HG03575 (cell line): ENCODE measurements at regions not wholly inside any gene's neighbourhood (a gene's known extent, or its start where the extent isn't known, plus 50 kb on each side); places are given as distances from the start of the nearest gene placed in this dataset.

ENCODE experiments used
- ATAC-seq: cut with Tn5 transposase; IDR thresholded peaks from one replicate; pipeline ENCODE4 v1.9.1; 2021; ENCODE audit not compliant: unreplicated experiment, insufficient number of reproducible peaks, low FRiP score; ENCODE audit errors: extremely low read depth

DNA sequence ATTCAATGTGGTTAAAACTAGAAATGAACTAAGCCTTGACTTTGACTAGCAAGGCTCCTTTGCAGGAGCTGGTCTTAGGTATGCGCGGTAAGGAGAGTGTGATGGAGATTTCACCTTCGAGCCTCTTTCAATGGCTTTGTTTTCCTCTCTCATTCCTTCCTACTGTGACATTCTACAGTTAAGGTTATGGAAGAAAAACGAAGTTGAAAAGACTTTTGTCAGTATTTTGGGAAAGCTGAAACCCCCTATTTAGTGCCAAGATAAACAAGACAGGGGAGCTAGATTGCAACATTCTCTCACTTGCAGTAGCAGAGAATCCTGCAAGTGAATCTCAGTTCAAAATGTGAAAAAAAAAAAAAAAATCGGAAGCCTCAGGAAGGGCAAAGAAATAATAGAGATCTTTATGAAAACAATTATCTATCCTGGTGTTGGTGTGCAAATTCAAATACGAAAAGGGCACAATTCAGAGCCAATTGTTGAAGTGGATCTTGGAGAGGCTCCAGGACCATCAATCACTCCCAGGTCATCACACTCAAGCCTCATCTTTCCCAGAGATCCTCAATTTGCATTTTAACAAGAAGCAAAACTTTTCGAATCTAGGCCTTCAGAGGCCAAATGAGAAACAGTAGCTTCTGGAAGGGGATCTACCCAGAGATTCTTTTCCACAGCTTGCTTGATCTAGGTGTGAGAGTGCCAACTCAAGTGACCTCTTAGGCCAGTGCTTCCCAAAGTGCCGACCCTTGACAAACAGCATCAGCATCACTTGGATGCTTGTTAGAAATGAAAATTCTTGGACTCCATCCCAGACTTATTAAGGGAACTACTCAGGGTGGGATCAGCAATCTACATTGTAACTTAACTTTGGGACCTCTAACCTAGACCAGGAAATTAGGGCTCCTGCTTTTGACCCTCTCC, 163.8 kb downstream of the INHBA start:
- ATAC-seq = no peak

GRCh38 chr7:41536873-41537665, 165.8 kb downstream of the INHBA start:
- no peak for ATAC-seq

DNA sequence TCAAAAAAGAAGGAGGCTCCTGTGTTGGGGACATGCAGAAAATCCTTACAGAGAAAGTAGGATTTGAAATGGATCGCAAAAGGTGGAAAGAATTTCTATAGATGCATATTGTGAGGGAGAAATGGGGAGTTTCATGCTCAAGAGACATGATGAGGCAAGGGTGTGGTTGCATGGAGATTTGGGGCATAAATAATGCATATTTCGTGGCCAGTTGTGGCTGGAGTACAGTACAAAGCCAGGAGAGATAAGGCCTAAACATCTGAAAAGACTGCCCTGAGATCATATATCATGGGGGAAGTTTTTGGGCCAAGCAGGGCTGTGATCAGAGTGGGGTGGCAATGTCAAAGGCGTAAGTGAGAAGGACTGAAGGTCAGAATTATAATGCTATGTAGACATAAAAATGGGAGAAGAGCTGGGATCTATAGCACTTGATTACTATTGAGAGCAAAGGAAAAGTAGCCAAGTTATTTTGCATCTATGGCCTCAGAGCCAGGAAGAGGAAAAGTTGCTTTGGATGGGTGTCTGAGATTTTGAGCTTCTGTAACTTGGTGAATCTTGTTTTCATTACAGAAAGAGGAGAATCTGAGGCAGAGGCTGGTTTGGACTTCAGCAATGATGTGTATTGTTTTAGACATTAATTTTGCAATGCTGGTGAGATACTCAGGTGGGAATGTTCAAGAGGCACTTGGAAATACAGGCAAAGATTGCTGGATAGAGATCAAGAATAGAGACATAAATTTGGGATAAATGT, 166.6 kb downstream of the INHBA start:
- no peak for ATAC-seq

DNA sequence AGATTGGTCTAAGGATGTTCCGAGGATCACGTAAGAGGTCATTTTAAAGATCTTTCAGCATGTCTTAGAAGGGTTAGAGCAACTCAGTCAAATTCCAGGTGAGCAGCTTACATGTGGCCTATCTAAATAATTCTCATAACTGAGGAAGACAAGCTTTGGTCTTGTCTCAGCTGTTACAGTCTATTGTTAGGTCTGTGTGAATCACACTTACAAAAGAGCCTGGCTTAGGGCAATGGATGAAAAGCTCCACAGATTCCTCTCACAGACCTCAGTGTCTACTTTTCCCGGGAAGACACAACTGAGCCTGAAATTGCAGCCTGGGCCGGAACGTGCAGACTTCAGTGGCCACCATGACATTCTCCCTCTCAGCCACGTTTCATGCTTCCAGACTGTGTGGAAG, 173.1 kb downstream of the INHBA start:
- no peak for ATAC-seq

DNA sequence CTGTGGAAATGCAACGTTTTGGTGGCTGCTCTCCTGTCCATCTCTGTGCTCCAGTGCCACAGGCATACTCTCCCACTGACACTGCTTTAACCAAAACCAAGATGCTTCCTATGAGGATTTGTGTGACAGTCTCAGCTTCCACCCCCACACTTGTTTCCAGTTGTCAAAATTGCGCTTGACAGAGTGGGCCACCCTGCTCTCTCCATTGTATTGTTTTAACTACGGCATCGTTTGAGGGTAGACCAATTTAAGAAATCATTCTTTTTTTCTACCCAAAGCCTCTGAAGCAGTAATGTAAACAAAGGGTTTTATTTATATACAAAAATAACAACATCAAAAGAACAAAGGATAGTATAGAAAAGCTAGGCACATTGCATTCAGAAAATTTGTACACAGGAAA, 178.0 kb downstream of the INHBA start:
- no peak for ATAC-seq

- no peak for ATAC-seq
Measured at GRCh38 chr7:41520445-41520844, 182.4 kb downstream of the INHBA start.

DNA sequence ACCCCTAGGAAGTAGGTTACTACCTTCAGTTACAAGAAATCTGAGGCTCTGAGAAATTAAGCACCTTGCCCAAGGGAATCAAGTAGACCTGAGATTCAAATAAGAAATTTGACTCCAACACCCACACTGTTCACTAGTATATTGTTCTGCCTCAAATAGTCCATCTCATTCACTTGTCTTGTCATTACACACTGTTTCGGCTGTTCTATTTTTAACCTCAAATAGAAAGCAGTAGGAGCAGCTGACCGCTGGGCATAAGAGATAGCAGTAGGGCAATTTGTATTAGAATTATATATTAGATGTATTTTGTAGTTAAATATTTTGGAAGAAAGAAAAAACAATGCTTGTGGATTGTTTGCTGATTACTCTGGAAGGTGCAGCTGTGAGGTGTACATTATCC, 185.1 kb downstream of the INHBA start:
- ATAC-seq = no peak

GRCh38 chr7:41508755-41509154, 194.1 kb downstream of the INHBA start:
- ATAC-seq = no peak

DNA sequence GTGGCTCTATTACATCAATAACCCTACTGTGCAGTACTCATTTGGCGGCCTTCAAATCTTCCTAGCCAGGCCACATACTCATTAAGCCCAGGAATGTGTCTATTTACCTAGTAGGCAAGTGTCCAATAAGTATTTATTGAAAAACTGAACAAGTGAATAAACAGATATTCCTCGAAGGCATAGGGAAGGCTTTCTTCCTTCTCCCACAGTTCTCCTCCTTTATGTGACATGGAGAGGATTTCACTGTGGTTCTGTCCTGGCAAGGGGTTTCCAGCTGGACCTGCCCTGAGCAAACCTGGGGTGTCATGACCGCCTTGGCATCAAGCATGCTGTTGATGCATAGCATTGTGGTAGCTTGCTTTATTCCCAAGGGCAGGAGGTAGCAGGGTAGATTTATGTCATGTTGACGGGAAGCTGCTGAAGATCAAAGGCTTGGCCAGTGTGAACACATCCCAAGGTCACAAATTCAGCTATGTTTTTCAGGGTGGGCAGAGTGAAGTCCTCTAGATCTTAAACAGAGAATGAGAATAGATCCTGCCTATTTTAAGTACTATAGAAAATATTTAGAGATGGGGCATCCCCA, 195.1 kb downstream of the INHBA start:
- no peak for ATAC-seq

DNA sequence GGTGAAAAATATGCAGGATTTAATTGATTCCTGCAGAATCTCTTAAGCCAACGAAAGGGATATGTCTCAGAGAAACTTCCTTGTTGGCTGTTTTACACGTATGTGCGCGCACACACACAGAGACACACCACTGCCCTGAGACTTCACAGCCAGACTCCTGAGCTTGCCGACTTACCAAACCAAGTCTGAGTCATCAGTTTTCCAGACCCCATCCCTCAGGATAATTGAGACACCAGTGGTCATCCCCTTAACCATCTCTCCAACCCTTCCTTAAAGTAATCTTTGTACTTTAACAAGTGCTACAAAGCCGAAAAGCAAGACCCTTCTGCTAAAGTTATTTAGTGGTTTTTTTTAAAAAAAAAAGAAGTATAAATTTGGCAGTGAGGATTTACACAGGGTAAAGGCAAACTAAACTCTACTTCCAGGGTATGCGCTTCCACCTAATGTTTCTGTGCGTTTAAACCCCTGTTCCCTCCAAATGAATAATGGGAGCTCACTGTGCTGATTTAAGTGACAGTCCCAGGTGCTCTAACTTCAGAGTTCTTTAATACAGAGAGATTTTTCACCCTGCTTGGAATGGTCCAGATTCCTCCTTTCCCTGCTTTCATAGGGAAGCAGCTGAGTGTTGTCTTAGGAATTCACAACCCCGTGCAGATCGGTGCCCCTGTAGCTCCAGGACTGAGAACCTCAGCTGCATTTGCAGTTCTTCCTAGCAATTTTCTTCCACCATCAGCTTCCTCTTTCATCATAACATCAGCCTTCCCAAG, 198.5 kb downstream of the INHBA start:
- ATAC-seq = no peak

GRCh38 chr7:41503438-41503837, 199.5 kb downstream of the INHBA start:
- ATAC-seq = no peak

DNA sequence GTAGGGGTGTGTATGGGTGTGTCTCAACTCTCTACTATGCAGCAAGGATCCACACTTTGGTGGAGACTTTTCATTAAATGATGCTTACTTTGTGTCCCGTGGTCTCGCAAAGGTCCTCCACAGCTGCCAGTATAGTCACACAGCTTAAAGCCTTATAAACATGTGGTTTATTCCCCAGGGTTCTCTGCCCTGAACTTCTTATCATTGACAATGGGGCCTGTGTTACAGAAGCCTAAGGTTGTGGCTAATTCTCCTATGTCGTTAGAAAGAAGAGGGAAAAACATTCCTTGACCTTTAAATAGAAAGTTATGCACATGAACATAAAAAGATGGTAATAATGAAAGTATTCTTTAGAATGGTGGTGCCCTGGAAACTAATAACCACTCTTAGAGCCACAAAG, 201.4 kb downstream of the INHBA start:
- no peak for ATAC-seq

GRCh38 chr7:41501006-41501405, 201.9 kb downstream of the INHBA start:
- ATAC-seq = no peak

DNA sequence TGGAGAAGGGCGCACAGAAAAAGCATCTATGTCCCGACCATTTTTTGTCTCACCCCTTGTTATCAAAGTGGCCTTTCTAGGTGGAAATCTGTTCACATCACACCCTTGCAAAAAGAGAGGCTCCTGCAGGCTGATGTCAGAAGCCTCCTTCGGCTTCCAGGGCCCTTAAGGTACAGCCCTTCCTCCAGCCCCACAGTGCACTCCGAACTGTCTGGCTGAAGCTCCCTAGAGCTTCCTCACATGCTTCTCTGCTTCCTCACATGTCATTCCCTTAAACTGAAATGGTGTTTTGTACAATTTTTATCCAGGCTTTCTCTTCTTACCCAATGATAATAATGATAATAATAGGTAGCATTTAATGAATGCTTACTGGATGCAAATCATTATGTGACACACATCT, 210.3 kb downstream of the INHBA start:
- ATAC-seq = no peak

DNA sequence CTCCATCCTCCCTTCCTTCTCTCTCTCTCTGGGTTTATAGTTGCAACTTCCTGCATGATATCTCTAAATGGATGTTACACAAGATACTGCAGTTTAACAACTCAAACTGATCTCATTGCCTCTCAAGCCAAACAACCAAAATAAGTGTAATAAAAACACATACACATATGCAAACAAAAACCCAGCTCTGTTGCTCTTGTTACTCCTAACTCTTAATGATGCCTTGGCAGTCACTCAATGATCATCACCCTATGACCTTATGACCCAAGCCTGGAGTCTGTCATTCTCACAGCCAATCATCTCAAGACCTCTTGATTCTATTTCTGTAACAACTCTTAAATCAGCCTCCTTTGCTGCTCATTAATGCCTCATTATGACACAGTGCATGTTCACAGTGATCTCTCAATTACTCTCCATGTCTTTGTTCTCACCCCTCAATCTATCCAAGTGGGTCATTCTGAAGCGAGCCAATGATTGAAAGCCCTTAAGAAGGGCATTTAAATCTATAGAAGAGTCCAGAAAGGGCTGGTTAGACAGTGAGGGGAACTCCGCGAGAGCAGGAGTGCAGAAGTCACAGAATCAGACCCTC, 210.9 kb downstream of the INHBA start:
- no peak for ATAC-seq

DNA sequence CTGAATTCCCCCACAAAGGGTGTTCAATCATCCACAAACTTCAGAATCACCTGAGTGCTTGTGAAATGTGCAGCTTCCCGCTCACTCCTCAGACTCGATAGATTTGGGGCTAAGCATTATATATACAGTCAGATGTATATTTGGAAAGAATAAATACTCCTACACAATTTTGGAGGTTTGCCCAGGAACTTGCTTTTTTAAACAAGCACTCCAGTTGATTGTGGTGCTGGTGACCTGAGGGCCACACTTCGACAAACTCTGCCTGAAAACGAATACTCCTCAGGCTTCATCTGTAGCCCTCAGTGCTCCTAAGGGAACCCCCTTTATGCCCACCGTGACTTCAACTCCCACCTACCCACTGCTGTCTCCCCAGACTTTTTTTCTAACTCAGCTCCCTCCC, 211.6 kb downstream of the INHBA start:
- no peak for ATAC-seq

- no peak for ATAC-seq
Measured at GRCh38 chr7:41489885-41490284, 213.0 kb downstream of the INHBA start.

GRCh38 chr7:41487229-41487940, 215.5 kb downstream of the INHBA start:
- ATAC-seq = no peak
